PC-3 (cell line): ENCODE measurements at regions not wholly inside any gene's neighbourhood (a gene's known extent, or its start where the extent isn't known, plus 50 kb on each side); places are given as distances from the start of the nearest gene placed in this dataset.

Experiments
- CTCF ChIP-seq: fragments of 300-600 bp; sonication (generic); conservative IDR thresholded peaks from 2 replicates; pipeline ENCODE4 v1.5.1; 2017; ENCODE audit warnings: antibody characterized with exemption, low read depth, mild to moderate bottlenecking, low read length
- EZH2 ChIP-seq: fragments of 300-600 bp; sonication (generic); IDR thresholded peaks from one replicate; pipeline ENCODE4 v1.6.1; 2017; ENCODE audit warnings: antibody characterized with exemption, mild to moderate bottlenecking, low read length; ENCODE audit not compliant: unreplicated experiment
- EZH2phosphoT487 ChIP-seq: fragments of 300-600 bp; sonication (generic); IDR thresholded peaks from 2 replicates; pipeline ENCODE4 v1.6.1; 2018; ENCODE audit warnings: mild to moderate bottlenecking, antibody characterized with exemption, low read length, borderline replicate concordance

- TF ChIP-seq CTCF (no peak), EZH2 (no peak), EZH2phosphoT487 (no peak)
These were observed 468.8 kb upstream of the SUCLG2 start for GRCh38 chr3:68123231-68123630.
